Loucy (cell line): ENCODE measurements at regions not wholly inside any gene's neighbourhood (a gene's known extent, or its start where the extent isn't known, plus 50 kb on each side); places are given as distances from the start of the nearest gene placed in this dataset.

Experiments
- H2AFZ ChIP-seq: fragments of 200-600 bp; sonication (generic); 2 replicates; pipeline ENCODE4 v1.6.0; 2016; ENCODE audit warnings: antibody characterized with exemption, mild to moderate bottlenecking, low read length, moderate library complexity
- H3F3A ChIP-seq: fragments of 200-600 bp; 2 replicates; pipeline ENCODE4 v1.6.0; 2016; ENCODE audit warnings: antibody characterized with exemption, low read depth, mild to moderate bottlenecking
- H3K27me3 ChIP-seq: fragments of 200-600 bp; sonication (generic); 2 replicates; pipeline ENCODE4 v1.6.1; 2014; ENCODE audit warnings: low read length, mild to moderate bottlenecking; ENCODE audit not compliant: insufficient read depth, poor library complexity, severe bottlenecking
- H3K36me3 ChIP-seq: fragments of 200-600 bp; sonication (generic); 2 replicates; pipeline ENCODE4 v1.6.1; 2016; ENCODE audit warnings: low read length; ENCODE audit not compliant: insufficient read depth
- H3K4me1 ChIP-seq: fragments of 200-600 bp; sonication (generic); 2 replicates; pipeline ENCODE4 v1.5.1; 2014; ENCODE audit warnings: low read length, mild to moderate bottlenecking; ENCODE audit not compliant: insufficient read depth, poor library complexity, severe bottlenecking
- H3K4me2 ChIP-seq: fragments of 200-600 bp; sonication (generic); 2 replicates; pipeline ENCODE4 v1.6.0; 2014; ENCODE audit warnings: antibody characterized with exemption, low read length, low read depth, mild to moderate bottlenecking; ENCODE audit not compliant: poor library complexity, severe bottlenecking
- H3K4me3 ChIP-seq: fragments of 200-600 bp; sonication (generic); 2 replicates; pipeline ENCODE4 v1.5.1; 2014; ENCODE audit warnings: low read length, mild to moderate bottlenecking, mixed read lengths; ENCODE audit not compliant: poor library complexity, severe bottlenecking
- H3K79me2 ChIP-seq: fragments of 200-600 bp; sonication (generic); 2 replicates; pipeline ENCODE4 v1.6.1; 2014; ENCODE audit warnings: low read length; ENCODE audit not compliant: insufficient read depth
- H3K9ac ChIP-seq: fragments of 200-600 bp; sonication (generic); 2 replicates; pipeline ENCODE4 v1.6.0; 2014; ENCODE audit warnings: mild to moderate bottlenecking, low read depth, low read length, moderate library complexity; ENCODE audit not compliant: poor library complexity, severe bottlenecking
- H3K9me2 ChIP-seq: fragments of 200-600 bp; sonication (generic); replicated peaks from 2 replicates; pipeline ENCODE4 v1.6.1; 2016; ENCODE audit warnings: low read depth, low read length, mixed read lengths
- H3K9me3 ChIP-seq: fragments of 200-600 bp; sonication (generic); 2 replicates; pipeline ENCODE4 v1.6.1; 2014; ENCODE audit warnings: mild to moderate bottlenecking, antibody characterized with exemption, low read length, low read depth; ENCODE audit not compliant: insufficient read depth
- H4K20me1 ChIP-seq: fragments of 200-600 bp; sonication (generic); 2 replicates; pipeline ENCODE4 v1.6.0; 2014; ENCODE audit warnings: antibody characterized with exemption, low read length, mild to moderate bottlenecking; ENCODE audit not compliant: insufficient read depth, poor library complexity, severe bottlenecking
- CTCF ChIP-seq: fragments of 200-600 bp; sonication (generic); conservative IDR thresholded peaks from 2 replicates; pipeline ENCODE4 v1.5.1; 2014; ENCODE audit warnings: mild to moderate bottlenecking, antibody characterized with exemption, low read length
- EZH2phosphoT487 ChIP-seq: fragments of 200-600 bp; IDR thresholded peaks from 2 replicates; pipeline ENCODE4 v1.6.1; 2018; ENCODE audit warnings: antibody characterized with exemption, mild to moderate bottlenecking, moderate library complexity, borderline replicate concordance

- Histone ChIP-seq H3F3A (no peaks in the 10 kb centered on the region), H3K36me3 (no peaks in the 10 kb centered on the region), H3K4me3 (no peak overlapping the region), H3K4me2 (no peak overlapping the region), H3K9ac (no peak overlapping the region), H4K20me1 (no peaks in the 10 kb centered on the region), H2AFZ (no peak overlapping the region), H3K27me3 (no peaks in the 10 kb centered on the region), H3K4me1 (no peaks in the 10 kb centered on the region), H3K9me3 (no peaks in the 10 kb centered on the region), H3K79me2 (no peaks in the 10 kb centered on the region), H3K9me2 (no peaks in the 10 kb centered on the region)
- TF ChIP-seq CTCF (no peak), EZH2phosphoT487 (no peak)
Observed at GRCh38 chr7:25485026-25485425, 256.7 kb upstream of the NPVF start.

GRCh38 chr7:25486656-25487055, 258.4 kb upstream of the NPVF start:
- H3K27me3 ChIP-seq, result no peaks in the 10 kb centered on the region
- TF ChIP-seq EZH2phosphoT487 (no peak), CTCF (no peak)
- H3K79me2 ChIP-seq, result no peaks in the 10 kb centered on the region
- H4K20me1 ChIP-seq, result no peaks in the 10 kb centered on the region
- H2AFZ ChIP-seq, result no peak overlapping the region
- no peaks in the 10 kb centered on the region for H3K4me1 ChIP-seq
- no peak overlapping the region for H3K9ac ChIP-seq
- H3K9me3 ChIP-seq, result no peaks in the 10 kb centered on the region
- H3K4me2 ChIP-seq, result no peak overlapping the region
- no peak overlapping the region for H3K4me3 ChIP-seq
- H3K36me3 ChIP-seq, result no peaks in the 10 kb centered on the region
- H3K9me2 ChIP-seq, result no peaks in the 10 kb centered on the region
- H3F3A ChIP-seq, result no peaks in the 10 kb centered on the region

- Histone ChIP-seq H4K20me1 (no peaks in the 10 kb centered on the region), H3K4me1 (peaks cover 22% of the 10 kb centered on the region), H3K79me2 (no peaks in the 10 kb centered on the region), H3F3A (no peaks in the 10 kb centered on the region), H3K36me3 (no peaks in the 10 kb centered on the region), H3K9me2 (no peaks in the 10 kb centered on the region), H3K4me2 (no peak overlapping the region), H3K4me3 (no peak overlapping the region), H3K9me3 (no peaks in the 10 kb centered on the region), H2AFZ (no peak overlapping the region), H3K27me3 (no peaks in the 10 kb centered on the region), H3K9ac (no peak overlapping the region)
- TF ChIP-seq EZH2phosphoT487 (no peak), CTCF (no peak)
Observed at GRCh38 chr7:25493805-25494366, 265.6 kb upstream of the NPVF start.
